GM19035 (cell line): ENCODE measurements at regions not wholly inside any gene's neighbourhood (a gene's known extent, or its start where the extent isn't known, plus 50 kb on each side); places are given as distances from the start of the nearest gene placed in this dataset.

ENCODE experiments used
- ATAC-seq: cut with Tn5 transposase; IDR thresholded peaks from one replicate; pipeline ENCODE4 v1.9.1; 2021; ENCODE audit not compliant: unreplicated experiment

DNA sequence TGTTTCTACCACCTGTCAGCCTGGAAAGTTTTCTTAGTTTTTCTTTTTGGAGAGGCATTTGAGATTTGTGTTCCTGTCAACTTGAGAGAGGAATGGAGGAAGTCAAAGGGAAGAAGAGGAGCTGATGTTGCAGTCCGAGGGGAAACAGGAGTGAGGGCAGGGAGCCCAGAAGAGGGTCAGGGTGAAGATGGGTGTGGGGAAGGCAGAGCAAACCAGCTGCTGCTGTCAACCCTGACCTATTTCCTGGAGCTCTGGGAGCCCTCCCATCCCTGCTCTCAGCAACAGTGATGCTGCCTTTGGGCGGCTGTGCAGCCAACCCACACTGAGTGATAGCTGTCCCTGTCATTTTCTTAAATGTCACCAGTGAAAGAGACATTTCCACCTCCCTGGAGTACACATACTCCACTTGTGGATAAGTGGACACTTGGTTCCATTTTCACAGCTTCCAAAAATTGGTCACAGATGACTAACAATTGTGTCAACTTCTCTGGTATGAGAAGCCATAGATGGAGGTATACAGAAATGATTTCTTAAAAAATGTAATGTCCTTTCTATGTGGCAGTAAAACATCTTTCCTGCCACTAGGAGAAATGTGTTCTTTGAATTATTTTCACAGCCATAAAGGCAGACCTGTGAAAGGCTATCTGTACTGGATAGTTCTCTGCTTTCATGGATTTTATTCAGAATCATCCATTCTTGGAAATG is 556.3 kb upstream of the TBL1XR1 start:
- no peak for ATAC-seq

DNA sequence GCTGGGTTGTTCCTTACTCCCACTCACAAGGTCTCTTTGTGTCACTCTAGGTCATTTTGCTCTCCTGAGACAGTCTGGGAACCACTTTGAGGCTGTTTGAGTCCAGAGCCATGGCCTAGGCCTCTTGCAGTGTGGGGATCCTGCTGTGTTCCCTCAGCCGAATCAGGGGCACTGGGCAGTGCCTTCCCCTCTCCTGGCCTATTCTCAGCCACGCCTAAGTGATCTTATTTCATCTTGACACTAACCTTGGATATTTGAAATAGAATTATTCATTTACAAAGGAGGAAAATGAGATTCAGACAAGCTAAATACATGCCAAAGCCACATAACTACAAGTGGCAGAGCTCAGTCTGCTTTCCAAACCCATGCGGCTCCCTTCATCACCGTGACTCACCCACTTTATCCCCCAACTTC is 557.2 kb upstream of the TBL1XR1 start:
- ATAC-seq = no peak

DNA sequence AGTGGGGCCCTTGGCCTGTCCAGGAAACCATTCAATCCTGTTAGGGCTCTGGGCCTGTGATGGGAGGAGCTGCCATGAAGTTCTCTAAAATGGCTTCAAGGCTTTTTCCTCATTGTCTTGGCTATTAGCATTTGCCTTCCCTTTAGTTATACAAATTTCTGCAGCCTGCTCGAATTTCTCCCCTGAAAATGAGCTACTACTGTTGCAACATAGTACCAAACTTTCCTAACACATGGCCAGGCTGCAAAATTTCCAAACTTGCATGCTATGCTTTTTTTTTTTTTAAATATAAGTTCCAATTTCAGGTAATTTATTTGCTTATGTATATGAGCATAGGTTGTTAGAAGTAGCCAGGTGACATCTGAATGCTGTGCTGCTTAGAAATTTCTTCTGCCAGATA is 560.8 kb upstream of the TBL1XR1 start:
- no peak for ATAC-seq

DNA sequence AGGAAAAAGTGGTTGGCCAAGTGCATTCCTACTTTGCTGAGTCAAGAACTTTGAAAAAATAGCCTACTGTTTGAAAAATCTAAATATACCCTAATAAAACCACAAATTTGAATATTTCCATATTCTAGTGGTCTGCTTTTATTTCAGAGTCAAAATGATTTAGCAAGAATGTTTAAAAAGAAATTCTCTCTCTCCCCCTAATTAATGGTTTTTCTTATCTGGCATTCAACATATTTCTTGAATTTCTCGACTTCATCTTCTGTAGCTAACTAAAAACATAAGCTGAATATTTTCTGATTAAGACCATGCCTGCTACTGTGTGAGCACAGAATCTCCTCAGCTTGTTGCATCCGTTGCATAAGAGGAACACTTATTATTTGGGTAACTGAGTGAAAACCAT is 563.5 kb upstream of the TBL1XR1 start:
- ATAC-seq = no peak

DNA sequence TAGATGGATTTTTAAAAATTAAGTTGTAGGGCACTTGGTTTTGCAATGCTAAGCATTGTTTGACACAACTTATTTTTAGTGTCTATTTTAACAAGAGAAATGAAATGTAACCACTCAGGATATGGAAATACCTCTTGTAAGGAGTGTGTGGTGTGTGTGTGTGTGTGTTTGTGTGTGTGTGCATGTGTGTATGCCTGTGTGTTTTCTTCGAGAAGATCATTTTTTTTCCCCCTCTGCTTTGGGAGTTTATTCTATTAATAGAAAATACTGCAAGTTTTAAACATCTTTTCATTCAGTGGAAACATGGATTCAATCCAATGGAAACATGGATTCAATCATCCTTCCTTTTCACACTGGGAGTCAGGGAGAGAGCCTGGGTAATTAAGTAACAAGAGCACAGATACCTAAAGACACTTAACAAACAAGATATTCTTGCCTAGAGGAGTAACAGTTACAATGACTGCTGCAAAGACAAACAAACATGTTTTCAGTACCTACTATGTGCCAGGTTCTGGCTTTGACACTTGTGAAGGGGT is 567.2 kb upstream of the TBL1XR1 start:
- no peak for ATAC-seq

DNA sequence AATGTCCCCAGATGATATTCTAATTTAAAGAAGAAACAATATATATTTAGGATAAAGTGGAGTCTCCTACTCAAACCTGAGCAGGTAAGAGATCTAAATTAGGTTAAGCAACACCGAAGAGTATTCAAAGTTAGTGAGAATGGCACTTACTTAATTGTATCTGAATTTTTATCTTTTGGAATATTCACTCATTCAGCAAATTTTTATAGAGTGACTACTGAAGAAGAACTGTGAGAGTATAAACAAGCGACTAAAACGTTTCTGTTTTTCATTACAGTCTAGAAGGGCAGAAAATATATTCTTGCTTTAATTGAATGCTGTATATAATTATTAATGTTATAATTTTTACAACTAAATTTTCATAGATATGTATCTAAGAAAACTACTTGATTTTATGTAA is 567.7 kb upstream of the TBL1XR1 start:
- ATAC-seq = no peak

DNA sequence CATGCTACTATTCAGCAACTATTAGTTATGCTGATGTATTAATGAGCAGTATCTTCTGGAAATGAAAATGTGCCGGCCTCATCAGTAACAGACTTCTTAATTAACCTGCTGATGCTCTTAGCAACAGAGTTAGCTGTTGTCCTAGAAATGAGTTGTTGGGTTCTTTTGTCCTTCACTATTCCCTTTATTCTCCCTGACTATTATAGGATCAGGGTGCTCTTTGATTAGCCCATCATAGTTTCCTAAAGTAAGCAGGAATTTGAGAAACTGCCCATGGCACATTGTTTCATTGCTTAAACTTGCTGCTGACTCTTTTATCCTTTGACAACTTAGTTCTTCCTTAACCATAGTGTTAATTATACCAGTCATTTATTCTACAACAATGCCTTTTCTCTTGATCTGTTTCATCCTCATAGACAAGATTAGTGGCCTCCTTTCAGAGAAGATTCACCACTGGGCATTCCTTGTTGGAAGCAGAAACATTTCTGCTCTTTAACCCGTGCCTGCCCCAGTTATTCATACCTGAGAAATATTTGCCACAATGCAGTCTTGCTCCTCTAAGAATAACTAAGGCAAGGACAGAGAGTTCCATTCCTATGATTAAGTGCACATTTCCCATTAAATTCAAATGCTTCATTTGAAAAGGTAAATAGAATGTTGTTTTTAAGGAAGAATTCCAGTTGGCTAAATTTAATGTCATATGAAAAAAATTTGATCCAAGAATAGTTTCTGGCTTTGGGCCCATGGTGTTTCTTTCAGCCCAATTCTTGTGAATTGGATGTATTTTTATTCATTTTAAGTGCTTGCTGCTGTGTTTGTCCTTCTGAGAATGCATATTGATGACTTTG is 573.3 kb upstream of the TBL1XR1 start:
- ATAC-seq = no peak

DNA sequence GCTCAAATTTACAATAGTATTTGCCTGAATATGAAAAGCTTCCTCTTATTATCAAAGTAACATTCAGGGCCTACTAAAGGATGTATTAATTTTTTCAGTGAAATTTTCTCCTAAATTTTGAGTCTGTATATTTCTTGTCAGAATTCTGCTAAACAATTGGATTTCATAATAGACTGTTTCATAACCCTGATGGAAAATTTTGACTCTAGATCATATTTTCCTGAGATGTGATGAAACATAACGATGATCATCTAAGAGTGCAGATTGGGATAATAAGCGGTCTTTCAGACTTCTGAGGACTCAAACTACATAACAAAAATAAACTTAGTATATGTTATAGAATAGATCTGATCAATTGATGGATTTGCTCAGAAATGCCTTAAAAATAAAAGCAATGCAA is 574.5 kb upstream of the TBL1XR1 start:
- no peak for ATAC-seq

DNA sequence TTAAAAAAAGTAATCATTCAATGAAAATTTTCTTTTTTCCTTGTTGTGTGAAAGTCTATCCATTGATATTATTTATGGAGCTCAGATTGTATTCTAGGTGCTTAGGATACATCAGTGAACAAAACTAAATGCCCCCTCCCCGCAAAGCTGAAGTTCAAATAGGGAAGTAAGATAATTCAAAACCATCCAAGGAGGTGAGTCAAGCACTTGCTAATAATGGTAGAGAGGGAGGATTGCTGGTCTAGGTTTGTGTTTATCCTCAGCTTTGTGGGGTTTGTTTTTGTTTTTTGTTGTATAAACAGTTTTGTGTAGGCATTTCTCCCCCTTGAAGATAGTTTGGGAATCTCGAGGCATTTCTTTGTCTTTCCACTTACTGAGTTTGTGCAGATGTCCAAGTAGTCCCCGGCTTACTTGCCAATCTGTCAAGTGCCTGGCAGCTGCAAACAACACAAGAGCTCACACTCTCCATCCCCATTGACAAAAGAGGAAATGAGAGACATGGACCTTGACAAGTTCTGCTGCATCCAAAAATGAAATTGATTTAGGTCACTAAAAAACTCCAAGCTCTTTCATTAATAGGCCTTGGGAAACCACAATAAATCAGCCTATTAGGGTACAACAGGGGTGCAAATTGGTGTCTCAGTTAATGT is 575.8 kb upstream of the TBL1XR1 start:
- ATAC-seq = no peak

DNA sequence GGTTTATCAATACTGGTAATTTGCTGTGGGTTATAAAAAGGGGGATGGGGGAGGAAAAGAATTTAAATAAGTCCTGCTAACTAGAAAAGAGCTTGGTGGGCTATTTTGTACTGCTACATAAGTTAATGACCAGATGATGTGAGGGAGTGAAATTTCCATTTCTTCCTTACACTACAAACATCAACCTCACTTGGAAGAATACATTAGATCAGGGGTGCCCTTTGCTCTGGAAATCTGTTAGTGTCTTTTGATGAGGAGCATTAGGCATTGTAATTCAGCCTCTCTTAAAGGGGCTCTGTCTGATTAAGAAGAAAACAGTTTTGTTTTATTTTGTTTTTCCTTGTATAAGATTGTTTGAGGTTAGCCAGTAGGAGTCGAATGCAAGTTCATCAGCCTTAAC is 576.4 kb upstream of the TBL1XR1 start:
- no peak for ATAC-seq

DNA sequence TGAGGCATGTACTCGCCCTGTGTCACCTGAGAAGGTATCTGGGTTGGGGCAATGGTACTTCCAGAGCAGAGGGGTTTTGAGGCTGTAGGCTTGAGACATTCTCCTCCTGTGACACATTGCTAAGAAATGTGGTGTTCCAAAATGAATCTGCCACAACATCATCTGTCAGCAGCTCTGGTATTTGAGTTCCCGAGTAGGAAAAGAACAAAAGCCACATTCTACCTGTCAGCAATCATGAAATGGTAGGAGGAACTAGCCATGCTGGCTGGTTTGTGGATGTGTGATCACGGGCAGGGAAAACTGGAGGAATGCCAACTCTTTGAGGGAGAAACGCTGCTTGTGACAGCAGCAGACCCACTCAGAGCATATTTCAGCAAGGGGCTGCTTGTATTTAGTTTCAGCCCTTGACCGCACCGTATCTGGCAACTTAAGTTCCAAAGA is 579.4 kb upstream of the TBL1XR1 start:
- ATAC-seq = no peak

DNA sequence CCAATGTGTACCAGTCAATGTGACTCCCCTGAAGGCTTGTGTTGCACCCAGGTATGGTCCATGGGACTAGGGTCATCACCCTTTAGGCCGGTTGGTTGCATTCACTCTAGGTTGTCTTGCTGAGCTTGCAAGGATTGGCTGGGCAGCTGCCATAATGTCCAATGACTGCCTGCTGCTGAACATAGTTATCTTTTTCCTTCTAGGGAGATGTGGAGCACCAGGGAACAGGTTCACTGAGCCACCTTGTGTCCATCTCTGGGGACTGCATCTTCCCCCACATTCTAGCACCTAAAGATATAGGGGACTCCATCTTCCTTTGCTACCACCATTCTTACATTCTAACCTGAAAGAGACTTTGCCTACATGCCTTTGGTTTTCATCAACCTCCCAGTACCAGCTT is 580.4 kb upstream of the TBL1XR1 start:
- ATAC-seq = peak; percentile 86

DNA sequence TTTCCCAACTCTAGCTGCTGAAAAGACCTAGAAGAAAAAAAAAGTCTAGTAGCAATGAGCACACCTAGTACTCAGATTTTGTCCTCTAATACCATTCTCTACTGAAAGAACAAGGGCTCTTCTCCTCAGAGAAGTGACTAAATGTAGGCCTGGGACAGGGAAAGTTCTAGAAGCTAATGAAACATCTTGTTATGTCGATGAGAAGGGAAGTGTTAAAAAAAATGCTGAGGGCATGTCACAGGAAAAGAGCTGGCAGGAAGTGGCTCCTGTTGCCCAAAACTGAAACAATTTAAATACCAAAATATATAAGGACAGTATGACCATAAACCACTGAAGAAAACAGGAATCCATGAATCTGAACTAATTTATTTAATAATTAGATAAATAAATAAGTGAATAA is 581.4 kb upstream of the TBL1XR1 start:
- ATAC-seq = no peak

DNA sequence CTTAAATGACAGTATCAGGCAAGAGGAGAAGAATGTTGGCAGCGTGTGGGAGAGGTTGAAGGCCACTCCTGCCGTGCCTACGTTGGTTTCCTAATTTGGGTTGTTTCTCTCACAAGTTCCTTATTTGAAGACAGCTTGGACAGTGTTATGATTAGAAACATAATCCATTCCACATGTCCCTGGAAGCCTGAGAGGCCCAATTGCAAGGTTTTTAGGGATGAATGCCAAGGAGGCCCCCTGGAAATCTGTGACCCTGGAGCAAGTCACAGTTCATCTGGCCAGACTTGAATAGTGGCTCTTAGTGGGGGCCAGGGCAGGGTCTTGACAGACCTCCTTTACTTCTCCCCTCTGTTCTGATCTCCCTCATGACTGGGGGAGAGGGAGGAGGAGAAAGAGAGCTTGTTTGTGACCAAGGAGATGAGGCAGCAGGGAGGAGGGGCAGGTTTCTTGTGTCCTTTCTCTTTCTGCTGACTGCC is 584.4 kb upstream of the TBL1XR1 start:
- no peak for ATAC-seq

DNA sequence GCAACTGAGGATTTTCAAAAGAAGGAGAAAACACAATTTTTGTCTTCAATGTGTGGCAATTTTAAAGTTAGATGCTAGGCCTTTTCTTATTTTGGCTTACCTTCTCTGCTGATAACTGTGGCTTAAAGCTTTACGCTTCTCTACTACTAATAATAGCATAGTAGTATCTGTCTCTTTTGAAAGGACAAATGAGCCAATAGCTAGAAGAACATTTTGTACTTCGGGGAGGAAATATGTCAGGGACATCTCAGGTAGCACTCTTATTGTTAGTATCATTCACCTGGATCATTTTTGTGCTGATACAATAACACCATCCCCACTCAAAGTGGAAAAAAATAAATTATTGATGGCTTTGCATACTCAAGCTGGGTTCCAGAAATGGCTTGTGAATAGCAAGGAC is 586.1 kb upstream of the TBL1XR1 start:
- no peak for ATAC-seq

DNA sequence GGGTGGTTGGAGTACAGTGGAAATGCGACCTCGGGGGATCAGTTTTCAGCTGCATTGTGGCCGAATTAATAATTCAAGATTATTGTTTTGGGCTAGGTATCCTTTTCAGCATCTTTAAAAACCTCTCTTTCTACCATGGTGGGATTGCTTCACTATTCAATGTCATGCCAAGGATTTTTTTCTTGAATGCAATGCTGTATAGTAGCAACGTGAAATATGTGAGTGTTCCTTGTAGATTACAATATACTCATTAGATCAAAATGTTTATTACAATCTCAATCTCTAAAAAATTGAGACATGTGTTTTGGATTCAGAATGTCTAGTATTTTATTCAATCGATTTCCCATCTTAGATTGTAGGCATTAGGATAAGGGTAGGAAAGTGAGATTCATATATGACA is 586.5 kb upstream of the TBL1XR1 start:
- no peak for ATAC-seq

DNA sequence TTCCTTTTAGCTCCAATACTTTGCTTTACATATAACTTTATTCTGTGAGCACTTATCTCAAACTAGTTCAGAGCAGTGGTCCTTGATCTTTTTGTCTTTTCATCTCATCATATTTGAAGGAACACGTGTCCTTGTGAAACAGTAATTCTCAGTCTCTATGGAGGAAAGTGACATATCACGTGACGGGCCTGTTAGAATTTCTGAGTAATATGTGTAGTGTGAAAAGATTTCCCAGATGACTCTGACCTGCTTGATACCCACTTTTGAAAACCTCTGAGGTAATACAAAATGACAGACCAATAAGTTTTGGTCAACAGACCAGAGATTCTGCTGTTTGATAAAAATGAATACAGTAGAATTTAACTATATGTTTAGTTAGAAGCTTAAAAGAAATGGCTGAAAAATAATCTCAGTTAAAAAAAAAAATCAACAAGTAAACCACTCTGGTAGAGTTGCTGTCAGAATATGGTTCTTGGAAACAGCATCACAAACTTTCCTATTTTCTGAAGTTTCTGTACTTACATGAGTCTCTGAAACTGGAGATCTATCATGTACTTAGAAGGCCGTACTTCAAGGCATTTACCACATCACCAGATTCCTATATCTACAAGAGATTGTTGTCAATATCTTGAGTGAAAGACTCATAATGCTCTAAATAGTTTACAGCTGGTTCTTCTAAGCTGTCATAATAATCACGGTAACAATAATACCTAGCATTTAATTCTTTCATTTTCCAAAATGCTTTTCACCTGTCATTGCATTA is 590.2 kb upstream of the TBL1XR1 start:
- ATAC-seq = no peak

DNA sequence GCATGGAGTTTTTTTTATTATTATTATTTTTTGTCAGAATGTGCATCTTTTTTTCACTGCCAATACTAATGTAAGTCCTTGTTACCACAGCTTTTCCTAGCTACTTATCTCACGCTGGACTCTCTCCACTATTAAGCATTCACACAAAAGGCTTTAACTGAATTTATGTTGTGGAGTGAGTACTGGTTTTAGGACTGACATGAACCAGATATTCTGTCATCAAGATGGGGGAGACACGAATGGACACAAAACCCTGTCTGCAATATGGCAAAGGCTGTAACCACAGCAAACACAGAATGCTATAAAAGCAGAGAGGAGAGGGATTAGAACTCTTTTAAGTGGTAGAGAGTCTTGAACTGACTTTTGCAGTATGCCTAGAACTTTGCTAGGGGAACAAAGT is 592.2 kb upstream of the TBL1XR1 start:
- no peak for ATAC-seq

DNA sequence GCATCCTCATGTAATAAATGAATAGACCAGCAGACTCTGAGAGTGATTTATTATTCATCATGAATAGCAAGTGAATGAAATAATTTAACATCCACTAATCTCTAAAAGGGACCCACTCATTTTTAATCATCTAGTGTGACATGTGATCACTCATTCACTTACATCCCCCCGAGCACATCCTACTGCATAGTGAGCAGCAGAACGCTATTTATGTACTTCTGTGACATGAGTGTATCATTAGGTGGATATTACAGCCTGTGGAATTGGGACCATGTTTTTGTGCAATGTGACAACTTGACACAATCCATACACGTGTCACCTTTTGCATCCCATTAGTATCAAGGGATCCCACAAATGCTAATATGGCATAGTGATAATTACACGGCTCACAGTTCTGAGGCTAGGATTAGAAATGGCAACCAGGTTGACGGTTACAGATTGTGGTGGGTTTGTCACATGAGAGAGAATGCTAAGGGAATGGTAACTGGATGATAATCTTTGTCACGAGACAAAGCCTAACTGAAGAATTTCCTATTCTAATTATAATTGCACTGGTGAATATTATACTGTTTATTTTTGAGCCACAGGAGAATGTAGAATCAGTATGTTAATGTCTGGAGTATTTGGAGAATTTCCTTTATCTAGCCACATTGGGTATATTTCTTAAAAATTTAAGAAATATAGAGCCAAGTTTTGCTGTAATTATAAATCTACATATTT is 595.2 kb upstream of the TBL1XR1 start:
- ATAC-seq = no peak

DNA sequence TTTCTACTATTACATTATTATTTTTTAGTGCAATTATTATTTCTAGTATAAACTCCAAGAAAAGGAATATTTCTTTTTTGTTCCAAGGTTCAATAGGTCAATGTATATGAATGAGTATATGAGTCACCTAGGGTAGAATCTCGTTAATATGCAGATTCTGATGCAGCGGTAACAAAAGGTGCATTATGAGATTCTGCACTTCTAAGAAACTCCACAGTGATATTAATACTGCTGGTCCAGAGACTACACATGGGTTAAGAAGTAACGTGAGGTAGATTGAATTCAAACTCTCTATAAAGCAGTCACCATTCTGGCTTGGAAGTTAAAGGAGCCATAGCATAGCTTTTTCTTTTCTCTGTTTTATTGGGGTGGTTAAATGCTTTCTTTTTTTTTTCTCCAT is 596.2 kb upstream of the TBL1XR1 start:
- ATAC-seq = no peak
